Astrocyte of the spinal cord (primary cell): ENCODE measurements at regions not wholly inside any gene's neighbourhood (a gene's known extent, or its start where the extent isn't known, plus 50 kb on each side); places are given as distances from the start of the nearest gene placed in this dataset.

Experiments used
- DNase-seq: peaks from one replicate; pipeline ENCODE4 v3.0.0; 2011; ENCODE audit warnings: low read depth, low spot score
- H3K4me3 ChIP-seq: 2 replicates; pipeline ENCODE4 v1.5.1; 2011; ENCODE audit warnings: low read depth, mild to moderate bottlenecking, low read length, moderate library complexity
- CTCF ChIP-seq: IDR thresholded peaks from 2 replicates; pipeline ENCODE4 v1.5.1; 2012; ENCODE audit warnings: low read depth, mild to moderate bottlenecking, low read length, inconsistent platforms
- in situ Hi-C: cut with HindIII; loops from 2 replicates; pipeline ENCODE4 v1.10.0; 2017; ENCODE audit warnings: low sequenced_read_pairs

- in situ Hi-C loops, result no loop called here
- no peak for TF ChIP-seq CTCF
- DNase-seq, result no peak
- H3K4me3 ChIP-seq, result no peak overlapping the region
Observed at GRCh38 chr12:30843211-30843610, 83.3 kb upstream of the TSPAN11 start.

GRCh38 chr12:30840715-30841114 lies 85.8 kb upstream of the TSPAN11 start:
- in situ Hi-C loops, result no loop called here
- no peak for DNase-seq
- no peak for TF ChIP-seq CTCF
- no peak overlapping the region for H3K4me3 ChIP-seq

- no peak overlapping the region for H3K4me3 ChIP-seq
- TF ChIP-seq CTCF, result no peak
- in situ Hi-C loops, result no loop called here
- no peak for DNase-seq
Observed at GRCh38 chr12:30839643-30840220, 85.0 kb upstream of the CAPRIN2 start.

DNA sequence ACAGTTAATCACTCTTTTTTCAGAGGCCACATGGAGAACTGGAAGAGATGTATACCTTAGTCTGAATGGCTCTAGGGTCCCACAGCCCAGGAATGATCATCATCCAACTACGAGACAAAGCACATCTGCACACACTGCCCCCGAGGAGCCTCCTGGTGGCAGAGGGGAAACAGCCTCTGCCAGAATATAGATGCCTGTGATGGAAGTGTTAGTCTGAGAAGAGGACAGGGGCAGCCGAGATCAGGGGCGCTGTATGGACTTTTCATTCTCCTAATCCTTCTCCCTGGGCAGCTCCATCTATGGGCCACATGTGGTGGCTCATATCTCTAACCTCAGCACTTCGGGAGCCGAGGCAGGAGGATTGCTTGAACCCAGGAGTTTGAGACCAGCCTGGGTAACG lies 82.8 kb upstream of the CAPRIN2 start:
- no peak for DNase-seq
- in situ Hi-C loops, result no loop called here
- no peak overlapping the region for H3K4me3 ChIP-seq
- TF ChIP-seq CTCF, result no peak

DNA sequence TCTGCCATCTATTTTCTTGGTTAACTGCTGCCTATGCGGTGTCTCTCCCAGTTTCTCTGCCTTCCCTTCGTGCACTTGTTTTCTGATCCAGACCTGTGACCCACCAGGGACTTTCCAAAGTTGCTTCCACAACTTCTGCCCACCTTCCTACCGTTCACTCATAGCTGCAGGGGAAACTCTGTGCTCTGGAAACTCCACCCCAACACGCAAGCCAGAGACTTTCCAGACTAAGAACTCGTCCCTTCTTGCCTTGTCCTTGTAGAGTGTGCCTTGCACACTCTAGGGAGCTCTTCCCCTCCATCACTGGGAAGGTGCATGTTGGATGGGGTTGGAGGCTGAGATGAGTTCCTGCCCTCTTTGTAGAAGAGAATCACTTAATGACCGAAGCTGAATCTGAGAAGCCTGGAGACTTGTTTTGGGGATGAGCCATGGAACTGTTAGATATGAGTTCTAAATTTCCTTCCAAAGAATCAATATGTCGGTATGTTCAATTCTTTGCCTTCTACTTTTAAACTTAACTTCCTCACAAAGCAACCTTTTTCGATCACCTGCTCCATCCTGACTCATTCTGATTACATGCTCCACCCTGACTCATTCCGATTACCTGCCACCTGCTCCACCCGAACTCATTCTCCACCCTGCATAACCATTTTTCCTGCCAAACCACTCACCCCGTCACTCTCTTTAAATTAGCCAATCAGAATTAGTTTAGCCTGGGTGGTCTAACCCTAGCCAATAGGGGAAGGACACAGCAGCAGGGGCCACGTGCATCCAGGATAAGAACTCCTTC lies 82.1 kb upstream of the CAPRIN2 start:
- TF ChIP-seq CTCF, result no peak
- in situ Hi-C loops, result no loop called here
- H3K4me3 ChIP-seq, result no peak overlapping the region
- no peak for DNase-seq

DNA sequence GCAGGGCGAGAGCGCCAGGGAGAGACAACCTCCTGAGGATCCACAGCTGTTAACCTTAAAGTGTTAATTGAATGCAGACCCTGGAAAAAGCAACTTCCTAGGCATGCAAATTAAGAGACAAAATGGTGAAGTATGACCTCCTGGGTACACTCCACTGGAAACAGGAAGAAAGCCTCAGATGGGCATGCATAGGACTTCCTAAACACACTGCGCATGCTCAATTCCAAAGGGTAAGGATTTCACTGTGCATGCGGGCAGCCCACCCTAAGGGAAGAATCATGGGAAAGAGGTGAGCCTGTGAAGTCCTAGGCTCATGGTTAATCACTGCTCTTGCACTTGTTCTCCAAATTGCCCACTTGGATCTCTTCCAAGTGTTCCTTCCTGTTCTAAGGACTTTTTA lies 80.5 kb upstream of the CAPRIN2 start:
- no peak overlapping the region for H3K4me3 ChIP-seq
- no peak for TF ChIP-seq CTCF
- in situ Hi-C loops, result no loop called here
- DNase-seq, result no peak
